NB4 (cell line): ENCODE measurements at regions not wholly inside any gene's neighbourhood (a gene's known extent, or its start where the extent isn't known, plus 50 kb on each side); places are given as distances from the start of the nearest gene placed in this dataset.

Source experiments
- CTCF ChIP-seq: IDR thresholded peaks from one replicate; pipeline ENCODE4 v1.5.1; 2012; ENCODE audit warnings: low read depth, low read length
- MAX ChIP-seq: IDR thresholded peaks from 2 replicates; pipeline ENCODE4 v1.6.1; 2011; ENCODE audit warnings: low read depth, low read length
- POLR2A ChIP-seq: IDR thresholded peaks from 2 replicates; pipeline ENCODE4 v1.6.1; 2011; ENCODE audit warnings: mild to moderate bottlenecking; ENCODE audit not compliant: insufficient read length; ENCODE audit errors: extremely low read depth

- TF ChIP-seq CTCF (no peak), POLR2A (no peak), MAX (no peak)
These were observed 211.8 kb downstream of the SLC7A11 start for GRCh38 chr4:138030375-138030774.
